NOMO-1 treated with dmso at 0.1 percent for 144 hours (cell line): ENCODE measurements at regions not wholly inside any gene's neighbourhood (a gene's known extent, or its start where the extent isn't known, plus 50 kb on each side); places are given as distances from the start of the nearest gene placed in this dataset.

Experiments used
- DNase-seq: peaks from one replicate; lab custom pipeline; 2025; ENCODE audit not compliant: unreplicated experiment; lab: John Stamatoyannopoulos, UW

DNA sequence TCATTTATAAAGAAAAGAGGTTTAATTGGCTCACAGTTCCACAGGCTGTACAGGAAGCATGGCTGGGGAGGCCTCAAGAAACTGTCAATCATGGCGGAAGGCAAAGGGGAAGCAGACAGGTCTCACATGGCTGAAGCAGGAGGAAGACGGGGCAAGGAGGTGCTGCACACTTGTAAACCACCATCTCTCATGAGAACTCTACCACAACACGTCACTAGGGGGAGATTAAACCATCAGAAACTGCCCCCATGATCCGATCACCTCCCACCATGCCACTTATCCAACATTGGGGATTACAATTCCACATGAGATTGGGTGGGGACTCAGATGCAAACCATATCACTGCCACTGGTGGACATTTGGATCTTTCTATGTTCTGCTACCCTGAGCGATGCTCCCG, 351.4 kb downstream of the NPHP4 start:
- DNase-seq = no peak

- DNase-seq = no peak
Observed at GRCh38 chr1:5639106-5639722, 353.0 kb downstream of the NPHP4 start.

- DNase-seq = no peak
Observed at GRCh38 chr1:5638582-5638981, 353.6 kb downstream of the NPHP4 start.

GRCh38 chr1:5637171-5637570, 355.1 kb downstream of the NPHP4 start:
- DNase-seq = no peak

- DNase-seq = no peak
Observed at GRCh38 chr1:5634893-5635292, 357.3 kb downstream of the NPHP4 start.

- no peak for DNase-seq
Observed at GRCh38 chr1:5632814-5633213, 359.4 kb downstream of the NPHP4 start.

DNA sequence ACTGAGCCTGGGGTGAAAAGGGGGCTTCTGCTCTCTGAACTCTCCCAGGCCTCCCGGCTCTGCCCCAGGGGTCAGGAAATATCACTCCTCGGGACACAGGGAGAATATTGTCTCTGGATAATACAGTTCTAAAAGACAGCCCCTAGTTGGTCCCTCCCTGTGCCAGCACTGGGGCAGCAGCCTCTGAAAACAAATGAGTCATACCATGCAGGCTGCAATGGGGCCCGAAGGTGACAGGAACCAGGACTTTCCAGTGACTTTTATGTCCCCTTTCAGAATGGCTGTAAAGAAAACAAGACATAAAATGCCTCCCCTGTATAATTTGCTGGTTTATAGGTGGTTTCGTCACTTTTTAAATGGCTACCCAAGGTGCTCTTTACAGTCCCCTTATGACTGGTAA, 360.0 kb downstream of the NPHP4 start:
- no peak for DNase-seq

GRCh38 chr1:5628416-5628815, 363.8 kb downstream of the NPHP4 start:
- DNase-seq = no peak

- DNase-seq = no peak
Observed at GRCh38 chr1:5623399-5623798, 368.8 kb downstream of the NPHP4 start.

GRCh38 chr1:5622412-5622811, 369.8 kb downstream of the NPHP4 start:
- DNase-seq = no peak

GRCh38 chr1:5621692-5622091, 370.5 kb downstream of the NPHP4 start:
- no peak for DNase-seq

DNA sequence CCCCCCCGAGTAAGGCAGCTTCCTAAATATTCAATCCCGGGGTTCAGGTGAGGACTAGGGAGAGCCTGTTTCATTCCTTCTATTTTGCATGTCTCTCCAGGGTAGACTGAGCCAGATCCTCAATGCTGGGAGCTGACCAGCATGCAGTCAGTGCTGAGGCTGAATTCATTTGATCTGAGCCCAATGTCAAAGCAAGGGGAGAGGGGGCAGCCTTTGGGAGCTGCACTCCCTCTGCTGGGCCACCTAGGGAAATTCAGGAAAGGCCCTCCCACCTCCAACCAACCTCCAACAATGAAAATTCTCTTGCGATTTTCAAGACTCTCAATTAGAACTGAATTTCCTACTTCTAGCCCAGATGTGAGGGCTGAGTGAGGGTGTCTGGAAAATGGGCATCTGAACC, 371.2 kb downstream of the NPHP4 start:
- DNase-seq = no peak

DNA sequence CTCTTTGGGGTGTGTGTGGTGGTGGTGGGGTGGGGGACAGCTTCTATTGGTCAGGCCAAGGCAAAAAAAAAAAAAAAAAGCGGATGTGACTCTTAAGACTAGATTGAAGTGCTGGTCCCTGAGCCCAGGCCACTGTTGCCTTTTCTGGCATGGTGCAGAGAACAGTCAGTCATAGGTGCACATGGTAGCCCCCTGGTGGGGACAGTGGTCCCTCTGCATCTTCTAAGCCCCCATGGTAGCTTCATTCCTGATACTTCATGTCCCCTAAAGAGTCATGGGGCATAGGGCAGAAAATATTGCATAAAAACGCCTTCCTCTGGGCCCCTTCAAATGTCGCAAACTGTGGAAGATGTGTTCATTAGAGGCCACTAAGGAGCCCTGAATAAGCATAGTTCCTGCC, 371.8 kb downstream of the NPHP4 start:
- DNase-seq = no peak

DNA sequence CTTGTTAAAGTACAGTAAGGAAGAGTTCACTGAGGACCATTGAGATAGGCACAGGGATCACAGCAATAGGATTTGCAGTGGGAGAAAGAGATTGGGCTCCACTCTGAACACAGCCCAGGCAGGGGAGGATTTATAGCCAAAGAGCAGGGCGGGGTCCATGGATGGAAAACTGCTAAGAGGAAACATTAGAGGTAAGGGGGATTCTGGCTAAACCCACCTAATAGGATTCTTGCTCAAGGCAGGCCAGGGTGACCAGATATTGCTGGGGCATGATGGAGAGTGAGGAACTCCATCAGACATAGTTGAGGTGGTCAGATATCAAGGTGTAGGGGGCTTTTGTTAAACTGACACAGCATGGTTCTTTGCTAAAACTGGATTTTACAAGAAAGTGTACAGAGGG, 372.8 kb downstream of the NPHP4 start:
- DNase-seq = no peak

- DNase-seq = no peak
Observed at GRCh38 chr1:5617546-5617945, 374.7 kb downstream of the NPHP4 start.

DNA sequence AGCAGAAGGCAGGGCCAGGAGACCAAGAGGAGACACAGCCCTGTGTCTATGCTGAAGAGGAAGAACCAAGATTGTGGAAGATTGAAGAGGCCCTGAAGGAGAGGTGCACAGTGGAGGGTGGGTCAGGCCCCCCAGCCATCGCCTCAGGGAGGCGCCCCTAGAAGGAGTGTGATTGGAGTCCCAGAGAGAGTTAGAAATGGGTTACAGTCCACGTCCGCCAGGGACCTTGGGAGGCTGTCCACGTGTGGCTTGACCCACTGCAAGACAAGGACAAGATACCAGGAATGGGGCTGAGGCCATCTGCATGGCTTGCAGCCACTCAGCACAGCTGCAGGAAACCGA, 375.1 kb downstream of the NPHP4 start:
- no peak for DNase-seq

- DNase-seq = no peak
Observed at GRCh38 chr1:5616366-5617178, 375.7 kb downstream of the NPHP4 start.

DNA sequence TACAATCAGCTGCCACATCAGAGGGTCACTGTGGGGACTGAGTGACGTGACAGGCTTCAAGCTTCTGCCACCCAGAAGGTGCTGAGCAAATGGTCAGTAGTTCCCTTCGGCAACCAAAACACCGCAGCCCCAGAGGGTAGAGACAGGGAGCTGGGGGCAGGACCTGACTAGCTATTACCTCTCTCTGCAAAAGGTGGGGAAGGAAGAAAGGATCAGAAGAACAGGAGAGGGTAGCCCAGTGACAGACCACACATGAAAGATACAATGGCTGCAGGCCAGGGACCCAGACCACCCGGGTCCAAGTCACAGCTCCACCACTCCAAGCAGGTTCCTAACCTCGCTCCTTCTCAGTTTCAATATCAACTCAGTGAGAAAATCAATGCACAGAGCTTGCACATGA, 377.1 kb downstream of the NPHP4 start:
- no peak for DNase-seq

DNA sequence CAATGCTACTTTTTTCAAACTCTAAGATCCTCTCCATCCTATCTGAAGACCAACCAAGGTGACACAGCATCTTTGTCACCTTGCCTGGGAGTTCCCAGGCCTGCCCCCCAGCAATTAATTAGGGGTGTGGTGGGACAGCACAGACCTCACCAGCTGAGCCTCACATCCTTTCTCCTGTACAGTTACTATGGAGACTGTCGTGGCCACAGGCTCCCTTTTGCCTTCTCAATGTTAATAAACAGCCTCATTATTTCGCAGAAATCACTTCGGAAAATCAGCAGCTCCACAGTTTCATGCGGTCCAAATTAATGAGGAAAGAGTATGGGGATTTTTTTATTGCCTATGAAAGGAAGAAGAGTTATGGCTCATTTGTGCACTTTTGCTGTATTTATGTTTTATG, 378.3 kb downstream of the NPHP4 start:
- DNase-seq = no peak

DNA sequence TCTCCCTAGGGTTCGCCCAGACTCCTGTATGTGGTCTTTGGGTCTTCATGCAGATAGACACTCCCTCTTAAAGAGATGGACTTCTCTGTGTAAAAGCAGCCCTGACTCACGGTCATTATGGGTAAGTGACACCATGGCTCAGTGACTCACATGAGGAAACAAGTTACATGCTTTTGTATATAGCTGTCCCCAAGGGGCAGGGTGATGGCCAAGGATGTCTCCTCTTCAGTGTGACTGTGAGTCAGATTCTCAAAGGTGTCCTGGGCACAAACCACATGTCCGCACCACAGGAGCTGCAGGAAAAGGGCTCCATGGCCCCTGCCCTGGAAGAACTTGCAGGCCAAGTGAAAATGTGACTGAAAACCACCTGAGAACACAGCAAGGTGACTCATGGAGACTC, 380.4 kb downstream of the NPHP4 start:
- no peak for DNase-seq

DNA sequence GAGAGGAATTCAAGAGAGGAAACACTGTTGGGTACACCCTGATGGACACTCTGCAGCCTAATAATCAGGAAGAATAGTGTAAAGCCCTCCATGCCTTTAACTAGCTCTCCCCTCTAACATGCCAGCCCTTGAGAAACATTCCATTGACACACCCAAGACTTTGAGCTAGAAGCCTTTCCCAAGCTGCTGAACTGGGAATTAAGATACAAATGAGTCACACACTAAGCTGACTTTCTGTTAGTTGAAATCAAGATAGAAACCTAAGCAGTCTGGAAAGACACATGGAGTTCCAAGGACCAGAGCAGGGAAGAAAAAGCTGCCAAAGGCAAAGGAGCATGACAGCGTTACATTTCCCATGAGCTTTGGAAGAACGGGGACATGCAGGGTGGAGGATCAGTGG, 380.8 kb downstream of the NPHP4 start:
- no peak for DNase-seq

- no peak for DNase-seq
Observed at GRCh38 chr1:5610432-5610831, 381.8 kb downstream of the NPHP4 start.
